Posterior vena cava (tissue), 2 donors: ENCODE measurements at regions not wholly inside any gene's neighbourhood (a gene's known extent, or its start where the extent isn't known, plus 50 kb on each side); places are given as distances from the start of the nearest gene placed in this dataset.

ENCODE experiments used
- DNase-seq: peaks from one replicate; pipeline ENCODE4 v3.0.0-alpha.2; 2020; ENCODE audit warnings: low spot score
- intact Hi-C, 2 donors: fragments of 100-400 bp; cut with DNase I; formaldehyde crosslinking; loops; one replicate each; pipeline versions ENCODE4 v1.14.1 to v1.14.2; 2022 to 2023
- donor health status: DM: yes; HTN: yes; CAD: no.
- donor health status: DM: yes; HTN: yes; CAD: no.

DNA sequence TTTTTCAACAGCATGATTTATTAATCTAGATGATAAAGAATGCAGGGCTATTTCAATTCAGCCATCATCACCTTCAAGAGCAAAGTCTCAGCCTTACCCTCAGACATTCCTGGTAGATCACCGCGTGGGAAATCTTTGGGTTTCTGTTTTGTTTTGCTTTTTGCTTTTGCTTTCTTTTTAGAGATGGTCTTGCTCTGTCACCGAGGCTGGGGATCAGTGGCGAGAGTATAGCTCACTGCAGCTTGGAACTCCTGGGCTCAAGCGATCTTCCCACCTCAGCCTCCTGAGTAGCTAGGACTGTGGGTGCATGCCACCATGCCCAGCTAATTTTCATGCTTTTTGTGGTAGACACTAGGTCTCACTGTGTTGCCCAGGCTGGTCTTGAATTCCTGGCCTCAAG lies 289.7 kb downstream of the AJAP1 start:
- intact Hi-C loops: no loop called here
- DNase-seq: no peak

DNA sequence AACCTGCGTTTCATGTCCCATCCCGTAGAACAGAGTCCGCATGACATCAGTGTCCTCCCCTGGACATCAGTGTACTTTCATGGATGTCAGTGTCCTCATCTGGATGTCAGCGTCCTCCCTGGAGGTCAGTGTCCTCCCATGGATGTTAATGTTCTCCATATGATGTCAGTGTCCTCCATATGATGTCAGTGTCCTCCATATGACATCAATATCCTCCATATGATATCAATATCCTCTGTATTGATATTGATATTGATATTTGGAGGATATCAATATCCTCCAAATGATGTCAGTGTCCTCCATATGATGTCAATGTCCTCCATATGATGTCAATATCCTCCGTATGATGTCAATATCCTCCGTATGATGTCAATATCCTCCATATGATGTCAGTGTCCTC lies 284.9 kb downstream of the AJAP1 start:
- intact Hi-C loops: no loop called here

DNA sequence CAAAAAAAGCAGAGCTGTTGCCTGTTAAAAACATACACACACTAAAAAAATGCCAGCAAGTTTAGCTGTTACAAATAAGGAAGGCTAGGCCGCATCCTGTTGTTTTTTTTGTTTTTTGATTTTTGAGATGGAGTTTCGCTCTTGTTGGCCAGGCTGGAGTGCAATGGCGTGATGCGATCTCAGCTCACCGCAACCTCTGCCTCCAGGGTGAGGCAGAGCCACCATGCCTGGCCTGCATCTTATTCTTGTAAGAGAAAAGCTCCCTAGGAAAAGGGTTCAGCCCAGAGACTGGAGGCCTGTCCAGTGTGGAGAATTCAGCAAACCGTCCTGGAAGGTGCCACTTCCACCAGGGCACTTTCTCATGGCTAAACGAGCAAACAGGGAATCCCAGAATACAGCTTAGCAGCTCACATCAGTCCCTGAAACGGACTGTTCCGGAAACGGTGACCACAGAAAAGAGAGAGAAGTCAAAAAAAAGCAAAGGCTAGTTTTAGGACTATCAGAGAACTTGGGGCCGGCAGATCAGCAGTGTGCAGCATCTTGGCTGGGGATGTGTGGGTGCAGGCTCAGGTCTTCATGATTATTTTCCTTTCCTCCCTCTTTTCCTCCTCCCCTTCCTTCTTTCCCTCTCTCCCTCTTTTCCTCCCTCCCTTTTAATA lies 283.6 kb downstream of the AJAP1 start:
- no peak for DNase-seq
- intact Hi-C loops: no loop called here

More for the DNA sequence above, 284.9 kb downstream of the AJAP1 start:
- DNase-seq: no peak

DNA sequence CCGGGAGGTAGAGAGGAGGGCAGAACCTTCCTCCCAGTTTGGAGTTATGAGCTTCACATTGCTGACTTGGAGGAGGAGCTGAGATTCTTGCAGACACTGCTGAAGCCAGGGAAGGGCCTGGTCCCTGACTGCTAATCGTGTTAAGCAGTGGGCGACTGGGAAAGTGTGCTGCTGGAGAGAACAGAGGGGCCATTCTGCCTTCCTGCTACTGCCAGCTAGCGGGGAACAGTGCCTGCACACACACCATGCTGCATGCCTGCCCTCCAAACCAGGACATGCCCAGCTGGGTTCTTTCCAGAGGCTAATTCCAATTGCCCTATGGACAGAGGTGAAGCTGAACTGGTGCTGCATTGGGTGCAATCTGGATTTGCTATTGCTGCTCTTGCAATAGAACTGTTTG lies 281.4 kb downstream of the AJAP1 start:
- intact Hi-C loops: no loop called here
- no peak for DNase-seq

- no peak for DNase-seq
- intact Hi-C loops: no loop called here
Observed at GRCh38 chr1:4933232-4933631, 278.8 kb downstream of the AJAP1 start.

DNA sequence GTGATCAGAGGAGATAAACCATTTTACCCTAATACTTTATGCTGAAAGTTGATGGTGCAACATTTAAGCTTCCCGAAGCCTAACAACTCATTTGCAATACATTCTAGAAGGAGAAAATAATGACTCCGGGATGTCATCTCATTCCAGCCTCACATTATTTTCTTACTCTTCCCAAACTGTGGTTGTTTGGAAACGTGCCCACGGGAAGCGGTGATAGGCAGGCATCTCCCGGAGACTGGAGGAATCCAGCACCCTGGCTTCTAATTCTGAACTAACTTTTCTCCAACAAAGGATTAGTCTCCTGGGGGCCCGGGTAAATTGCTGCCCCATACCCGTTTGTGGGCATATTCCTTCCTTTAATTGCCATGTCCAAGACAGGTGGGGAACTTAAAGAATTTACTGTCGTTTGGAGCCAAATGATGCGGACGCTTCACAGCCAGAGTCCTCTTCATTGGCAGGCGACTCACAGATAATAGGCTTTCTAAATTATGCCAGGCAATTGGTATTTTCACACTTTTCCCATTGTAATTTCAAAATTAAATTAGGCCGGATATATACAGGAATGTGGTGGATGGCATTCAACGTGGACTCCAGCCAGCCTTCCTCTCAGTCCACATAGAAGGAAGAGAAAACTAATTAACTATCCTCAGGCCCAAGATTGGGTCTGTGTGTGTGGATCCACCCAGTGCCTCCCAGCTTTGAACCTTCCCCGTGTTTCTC lies 278.1 kb downstream of the AJAP1 start:
- intact Hi-C loops: no loop called here
- DNase-seq: no peak

- intact Hi-C loops: no loop called here
- DNase-seq: no peak
Observed at GRCh38 chr1:4931486-4931885, 277.1 kb downstream of the AJAP1 start.

GRCh38 chr1:4928186-4928585 lies 273.8 kb downstream of the AJAP1 start:
- intact Hi-C loops: no loop called here

GRCh38 chr1:4924356-4924755 lies 269.9 kb downstream of the AJAP1 start:
- intact Hi-C loops: no loop called here

More at GRCh38 chr1:4928186-4928585, 273.8 kb downstream of the AJAP1 start:
- no peak for DNase-seq

DNA sequence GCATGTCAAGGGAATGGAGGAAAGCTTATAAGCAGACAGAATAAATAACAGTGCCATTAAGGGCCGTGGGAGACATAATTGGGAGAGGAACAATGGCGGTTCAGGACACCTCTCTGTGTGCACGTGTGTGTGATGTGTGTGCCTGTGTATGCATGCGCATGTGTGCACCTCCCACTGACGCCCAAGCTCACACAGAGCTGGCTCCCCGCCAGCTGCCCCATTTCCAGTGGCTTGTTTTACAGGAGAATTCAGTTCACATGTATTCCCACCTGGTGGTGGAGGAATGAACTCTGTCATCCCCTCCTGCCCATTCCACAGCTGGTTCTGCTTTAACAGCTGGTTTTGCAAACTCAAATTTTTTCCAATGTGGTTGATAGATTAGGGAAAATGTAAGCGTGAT lies 262.2 kb downstream of the AJAP1 start:
- no peak for DNase-seq
- intact Hi-C loops: no loop called here

More at GRCh38 chr1:4924356-4924755, 269.9 kb downstream of the AJAP1 start:
- no peak for DNase-seq

DNA sequence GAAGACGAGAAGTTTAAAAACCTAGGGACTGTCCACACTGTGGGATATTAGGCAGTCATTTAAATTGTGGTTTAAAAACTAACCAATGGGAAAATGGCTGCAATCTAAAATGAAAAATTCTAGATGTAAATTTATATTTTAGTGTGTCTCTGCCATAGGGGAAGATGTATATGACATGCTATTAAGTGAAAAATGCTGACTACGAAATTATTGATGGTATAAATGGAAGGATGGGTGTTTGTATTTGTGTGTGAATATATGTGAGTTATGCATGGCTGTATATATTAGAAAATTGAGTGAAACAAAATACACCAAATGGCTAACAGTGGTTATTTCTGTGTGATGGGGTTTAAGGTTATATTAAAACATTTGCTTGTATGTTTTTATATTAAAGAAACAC lies 260.7 kb downstream of the AJAP1 start:
- no peak for DNase-seq
- intact Hi-C loops: no loop called here

GRCh38 chr1:4908486-4908885 lies 254.1 kb downstream of the AJAP1 start:
- intact Hi-C loops: no loop called here

DNA sequence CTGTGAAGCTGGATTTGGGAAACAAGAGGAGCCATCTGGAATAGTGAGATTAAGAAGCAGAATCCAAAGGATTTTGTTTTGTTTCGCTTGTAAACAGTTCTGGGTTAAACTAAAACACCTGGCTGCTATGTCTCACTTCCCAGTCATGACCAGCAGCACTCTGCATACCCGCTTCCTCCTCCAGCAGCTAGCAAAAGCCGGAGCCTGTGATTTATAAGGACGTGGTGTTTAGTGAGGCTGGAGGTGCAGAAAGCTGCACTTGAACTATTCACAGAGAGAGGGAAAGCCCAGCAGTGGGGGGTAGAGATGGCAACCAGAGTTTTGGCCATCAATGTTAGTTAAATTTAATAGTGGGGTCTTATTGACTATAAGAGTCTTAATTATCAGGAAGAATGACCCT lies 240.2 kb downstream of the AJAP1 start:
- DNase-seq: no peak
- intact Hi-C loops: no loop called here

More at GRCh38 chr1:4908486-4908885, 254.1 kb downstream of the AJAP1 start:
- DNase-seq: no peak

- intact Hi-C loops: no loop called here
- DNase-seq: no peak
Observed at GRCh38 chr1:4880626-4881025, 226.2 kb downstream of the AJAP1 start.

GRCh38 chr1:4877426-4877825 lies 223.0 kb downstream of the AJAP1 start:
- no peak for DNase-seq
- intact Hi-C loops: no loop called here

DNA sequence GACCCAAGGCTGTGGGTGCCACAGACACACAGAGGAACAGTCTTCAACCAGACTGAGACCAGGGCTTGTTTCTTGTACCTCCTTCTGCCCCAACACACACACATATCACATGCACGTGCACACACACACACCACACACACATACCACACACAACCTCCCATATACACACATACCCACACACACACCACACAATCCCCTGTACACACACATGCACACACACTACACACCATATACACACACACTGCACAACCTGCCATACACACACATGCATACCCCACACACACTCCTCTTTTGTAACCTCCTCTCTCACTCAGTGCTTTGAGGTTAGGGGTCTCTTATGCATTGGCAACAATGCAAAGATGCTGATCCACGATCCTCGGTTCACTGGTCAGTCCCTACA lies 217.0 kb downstream of the AJAP1 start:
- DNase-seq: no peak
- intact Hi-C loops: no loop called here

GRCh38 chr1:4868521-4868920 lies 214.1 kb downstream of the AJAP1 start:
- no peak for DNase-seq
- intact Hi-C loops: no loop called here

DNA sequence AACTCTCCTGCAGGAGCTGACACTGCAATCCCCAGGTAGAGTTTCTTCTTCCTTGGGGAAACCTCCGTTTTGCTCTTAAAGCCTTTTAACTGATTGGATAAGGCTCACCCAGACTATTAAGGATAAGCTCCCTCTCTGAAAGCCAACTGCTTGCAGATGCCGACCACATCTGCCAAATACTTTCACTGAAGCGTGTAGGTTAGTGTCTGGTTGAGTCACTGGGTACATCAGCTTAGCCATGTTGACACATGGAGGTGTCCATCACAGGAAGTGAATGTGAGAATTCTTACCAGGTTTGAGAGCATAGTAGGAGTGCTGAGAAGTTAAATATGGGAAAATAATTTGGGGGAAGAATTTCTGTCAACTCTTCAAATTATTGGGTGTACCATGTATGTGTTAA lies 202.0 kb downstream of the AJAP1 start:
- no peak for DNase-seq
- intact Hi-C loops: no loop called here

GRCh38 chr1:4854367-4854766 lies 200.0 kb downstream of the AJAP1 start:
- DNase-seq: no peak
- intact Hi-C loops: no loop called here

GRCh38 chr1:4853904-4854303 lies 199.5 kb downstream of the AJAP1 start:
- DNase-seq: no peak
- intact Hi-C loops: no loop called here

DNA sequence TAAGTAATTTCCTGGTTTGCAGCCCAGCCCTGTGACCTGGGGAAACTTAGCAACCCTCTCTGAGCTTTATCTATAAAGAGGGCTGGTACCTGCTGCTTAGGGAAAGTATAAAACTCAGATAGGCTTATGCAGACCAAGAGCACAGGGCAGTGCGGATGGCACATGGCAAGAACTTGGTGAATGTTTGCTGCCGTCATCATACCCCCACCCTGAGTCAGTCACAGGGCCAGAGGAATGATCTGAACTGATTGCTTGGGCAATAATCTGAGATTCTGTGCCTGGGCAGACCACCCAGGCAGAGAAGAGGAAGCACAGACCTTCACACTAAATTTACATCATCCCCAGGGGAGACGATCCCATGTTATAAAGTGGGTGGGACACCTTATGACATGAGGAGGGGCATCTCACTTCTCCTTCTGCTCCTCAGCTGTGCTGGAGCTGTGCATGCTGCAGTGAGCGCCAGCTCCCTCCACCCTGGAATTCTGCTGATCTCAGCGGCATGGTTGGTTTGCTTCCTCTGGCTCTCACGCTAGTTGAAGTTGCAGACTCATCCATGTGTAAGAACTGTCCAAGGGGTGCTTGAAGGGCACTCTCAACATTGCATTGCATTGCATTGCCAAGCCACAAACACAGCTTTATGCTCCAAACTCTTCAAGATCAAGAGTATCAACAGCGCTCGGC lies 197.1 kb downstream of the AJAP1 start:
- no peak for DNase-seq
- intact Hi-C loops: no loop called here
